ENCODE measurements at regions not wholly inside any gene's neighbourhood (a gene's known extent, or its start where the extent isn't known, plus 50 kb on each side); places are given as distances from the start of the nearest gene placed in this dataset.

DNA sequence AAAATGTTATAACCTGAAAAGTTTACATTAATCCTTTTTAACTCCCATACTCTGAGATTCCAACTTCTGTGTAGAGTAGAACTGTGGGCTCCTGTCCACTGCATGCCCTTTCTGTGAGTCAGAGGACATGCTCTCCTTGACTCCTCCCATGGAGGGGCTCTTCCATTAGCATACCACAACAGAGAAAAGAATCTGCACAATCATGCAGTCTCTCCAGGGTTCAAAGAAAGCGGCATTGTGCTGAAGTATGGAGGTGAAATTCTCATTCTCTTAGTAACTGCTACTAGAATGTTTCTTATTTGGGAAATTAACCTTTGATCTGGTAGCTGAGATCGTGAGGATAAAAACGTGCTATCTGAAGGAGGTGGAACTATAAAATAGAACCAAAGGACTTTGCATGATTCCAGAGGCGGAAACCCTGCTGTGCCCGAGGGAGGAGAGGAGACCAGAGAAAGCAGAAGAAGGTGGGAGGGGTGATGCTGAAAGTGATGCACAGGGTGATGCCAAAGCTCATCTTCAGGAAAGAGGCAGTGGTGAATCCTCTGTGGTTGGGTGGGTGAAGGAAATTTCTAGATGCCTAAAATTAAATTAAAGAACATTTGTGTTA is 202.2 kb upstream of the PCSK2 start:
- intact Hi-C loops (cut with micrococcal nuclease), result no loop called here
- TF ChIP-seq, protein P1, sequence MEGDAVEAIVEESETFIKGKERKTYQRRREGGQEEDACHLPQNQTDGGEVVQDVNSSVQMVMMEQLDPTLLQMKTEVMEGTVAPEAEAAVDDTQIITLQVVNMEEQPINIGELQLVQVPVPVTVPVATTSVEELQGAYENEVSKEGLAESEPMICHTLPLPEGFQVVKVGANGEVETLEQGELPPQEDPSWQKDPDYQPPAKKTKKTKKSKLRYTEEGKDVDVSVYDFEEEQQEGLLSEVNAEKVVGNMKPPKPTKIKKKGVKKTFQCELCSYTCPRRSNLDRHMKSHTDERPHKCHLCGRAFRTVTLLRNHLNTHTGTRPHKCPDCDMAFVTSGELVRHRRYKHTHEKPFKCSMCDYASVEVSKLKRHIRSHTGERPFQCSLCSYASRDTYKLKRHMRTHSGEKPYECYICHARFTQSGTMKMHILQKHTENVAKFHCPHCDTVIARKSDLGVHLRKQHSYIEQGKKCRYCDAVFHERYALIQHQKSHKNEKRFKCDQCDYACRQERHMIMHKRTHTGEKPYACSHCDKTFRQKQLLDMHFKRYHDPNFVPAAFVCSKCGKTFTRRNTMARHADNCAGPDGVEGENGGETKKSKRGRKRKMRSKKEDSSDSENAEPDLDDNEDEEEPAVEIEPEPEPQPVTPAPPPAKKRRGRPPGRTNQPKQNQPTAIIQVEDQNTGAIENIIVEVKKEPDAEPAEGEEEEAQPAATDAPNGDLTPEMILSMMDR (IDR thresholded peaks at IDR 0.05), result no peak
- Histone ChIP-seq H3K4me3 (replicated peaks in 1 of 3; ENCODE audit: low read depth in 2 of 3, low read length in 3 of 3) (no peak overlapping the region), H3K4me2 (replicated peaks; ENCODE audit: extremely low read depth, low read length, poor library complexity, severe bottlenecking) (no peak overlapping the region), H3K9ac (ENCODE audit: insufficient read depth, low read length, poor library complexity, severe bottlenecking) (no peak overlapping the region), H3K27me3 (ENCODE audit: control insufficient read depth in 2 of 2, insufficient read depth in 2 of 2, low read length in 2 of 2) (no peaks in the 10 kb centered on the region), H3K36me3 (replicated peaks in 1 of 2; ENCODE audit: control insufficient read depth in 1 of 2, insufficient read depth in 2 of 2, low read length in 2 of 2) (no peaks in the 10 kb centered on the region), H3K79me2 (ENCODE audit: insufficient read depth, low read length) (no peaks in the 10 kb centered on the region), H2AFZ (ENCODE audit: insufficient read depth, low read depth, low read length, poor library complexity, severe bottlenecking) (no peak overlapping the region), H3K27ac (ENCODE audit: low read depth in 1 of 2, low read length in 2 of 2) (no peak overlapping the region), H3K4me1 (ENCODE audit: control insufficient read depth in 1 of 2, insufficient read depth in 2 of 2, low read length in 2 of 2) (no peaks in the 10 kb centered on the region), H3K9me3 (replicated peaks in 1 of 2; ENCODE audit: control insufficient read depth in 1 of 2, insufficient read depth in 1 of 2, low read length in 2 of 2) (peaks cover 12 to 15% of the 10 kb centered on the region in 2 donors), H4K20me1 (ENCODE audit: insufficient read depth, low read length) (no peaks in the 10 kb centered on the region)
- no peak overlapping the region for H3K27ac Mint-ChIP-seq
- peaks cover 7 to 24% (median 12%) of the 10 kb centered on the region in 7 donors for H3K9me3 Mint-ChIP-seq
- peaks cover 0 to 2% (median 0%) of the 10 kb centered on the region in 3 donors for H3K27me3 Mint-ChIP-seq (ENCODE audit: low read depth in 3 of 3)
- H3K36me3 Mint-ChIP-seq, result no peaks in the 10 kb centered on the region
- WGBS (ENCODE audit: insufficient coverage), result 54% methylated on average over 4 of the region's 5 CpGs
- H3K4me1 Mint-ChIP-seq, result no peaks in the 10 kb centered on the region
- no peak for DNase-seq
- no peak overlapping the region for H3K4me3 Mint-ChIP-seq

DNA sequence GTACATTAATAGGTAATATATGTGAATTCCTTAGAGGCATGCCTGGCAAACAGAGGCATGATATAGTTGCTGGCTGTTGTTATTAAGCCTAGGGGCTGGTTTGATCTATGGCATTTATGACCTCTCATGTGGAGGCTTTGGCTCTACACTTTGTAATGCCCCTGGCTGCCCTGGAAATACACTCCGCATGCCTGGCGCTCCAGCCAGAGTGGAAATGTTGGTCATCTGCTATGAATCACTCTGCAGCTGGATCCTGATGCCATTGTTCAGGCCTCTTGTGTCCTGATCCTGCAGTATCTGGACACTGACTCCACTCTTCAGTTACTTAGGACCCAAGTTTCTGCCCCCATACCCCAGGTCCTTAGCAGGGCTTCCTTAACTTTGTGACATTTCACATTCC is 200.5 kb upstream of the PCSK2 start:
- Mint-ChIP-seq H3K9me3 (peaks cover 9 to 28% (median 12%) of the 10 kb centered on the region in 7 donors), H3K36me3 (no peaks in the 10 kb centered on the region), H3K4me1 (no peaks in the 10 kb centered on the region), H3K27me3 (ENCODE audit: low read depth in 3 of 3) (peaks cover 0 to 2% (median 0%) of the 10 kb centered on the region in 3 donors), H3K27ac (no peak overlapping the region), H3K4me3 (no peak overlapping the region)
- H3K27ac ChIP-seq (ENCODE audit: low read depth in 1 of 2, low read length in 2 of 2), result no peak overlapping the region
- H3K9ac ChIP-seq (ENCODE audit: insufficient read depth, low read length, poor library complexity, severe bottlenecking), result no peak overlapping the region
- H3K79me2 ChIP-seq (ENCODE audit: insufficient read depth, low read length), result no peaks in the 10 kb centered on the region
- H3K4me3 ChIP-seq (replicated peaks in 1 of 3; ENCODE audit: low read depth in 2 of 3, low read length in 3 of 3), result no peak overlapping the region
- intact Hi-C loops (cut with micrococcal nuclease), result no loop called here
- no peaks in the 10 kb centered on the region for H3K36me3 ChIP-seq (replicated peaks in 1 of 2; ENCODE audit: control insufficient read depth in 1 of 2, insufficient read depth in 2 of 2, low read length in 2 of 2)
- WGBS (ENCODE audit: insufficient coverage), result 95% methylated on average over 2 of the region's 2 CpGs
- TF ChIP-seq, protein P1 (IDR thresholded peaks at IDR 0.05), result no peak
- no peaks in the 10 kb centered on the region for H3K4me1 ChIP-seq (ENCODE audit: control insufficient read depth in 1 of 2, insufficient read depth in 2 of 2, low read length in 2 of 2)
- no peaks in the 10 kb centered on the region for H4K20me1 ChIP-seq (ENCODE audit: insufficient read depth, low read length)
- peaks cover 19 to 22% of the 10 kb centered on the region in 2 donors for H3K9me3 ChIP-seq (replicated peaks in 1 of 2; ENCODE audit: control insufficient read depth in 1 of 2, insufficient read depth in 1 of 2, low read length in 2 of 2)
- no peak overlapping the region for H2AFZ ChIP-seq (ENCODE audit: insufficient read depth, low read depth, low read length, poor library complexity, severe bottlenecking)
- H3K27me3 ChIP-seq (ENCODE audit: control insufficient read depth in 2 of 2, insufficient read depth in 2 of 2, low read length in 2 of 2), result no peaks in the 10 kb centered on the region
- H3K4me2 ChIP-seq (replicated peaks; ENCODE audit: extremely low read depth, low read length, poor library complexity, severe bottlenecking), result no peak overlapping the region
- no peak for DNase-seq

All from CD14-positive monocyte (primary cell).